Activated naive CD8-positive, alpha-beta T cell (primary cell): ENCODE measurements at regions not wholly inside any gene's neighbourhood (a gene's known extent, or its start where the extent isn't known, plus 50 kb on each side); places are given as distances from the start of the nearest gene placed in this dataset.

Experiments used
- H3K27ac Mint-ChIP-seq: one replicate; pipeline ENCODE4 v1.8.0; 2021; ENCODE audit warnings: mixed read lengths
- H3K27me3 Mint-ChIP-seq: one replicate; pipeline ENCODE4 v1.8.0; 2021; ENCODE audit warnings: mixed read lengths
- H3K36me3 Mint-ChIP-seq: one replicate; pipeline ENCODE4 v1.8.0; 2021; ENCODE audit warnings: mixed read lengths
- H3K4me1 Mint-ChIP-seq: one replicate; pipeline ENCODE4 v1.8.0; 2021; ENCODE audit warnings: low read depth, mixed read lengths
- H3K4me3 Mint-ChIP-seq: one replicate; pipeline ENCODE4 v1.8.0; 2021; ENCODE audit warnings: mild to moderate bottlenecking, mixed read lengths
- H3K9me3 Mint-ChIP-seq: one replicate; pipeline ENCODE4 v1.8.0; 2021; ENCODE audit warnings: low read depth, mixed read lengths

DNA sequence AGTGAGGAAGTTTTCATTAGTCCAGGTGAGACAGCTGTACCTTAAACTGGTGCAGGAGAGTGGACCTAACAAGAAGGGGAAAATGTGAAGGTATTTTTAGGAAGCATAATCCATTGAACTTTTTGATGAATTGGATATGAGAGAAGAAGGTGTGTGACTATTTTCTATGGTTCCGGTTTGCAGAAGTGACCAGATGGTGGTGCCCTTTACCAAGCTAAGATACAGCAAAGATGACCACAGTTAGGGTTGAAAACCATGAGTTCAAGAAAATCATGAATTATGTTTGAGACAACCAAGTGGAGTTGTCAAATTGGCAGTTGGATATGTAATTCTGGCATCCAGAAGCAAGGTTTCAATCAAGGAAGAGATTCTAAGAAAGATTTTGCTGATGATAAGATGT is 61.9 kb upstream of the NRSN1 start:
- no peaks in the 10 kb centered on the region for H3K9me3 Mint-ChIP-seq
- H3K27ac Mint-ChIP-seq = no peak overlapping the region

DNA sequence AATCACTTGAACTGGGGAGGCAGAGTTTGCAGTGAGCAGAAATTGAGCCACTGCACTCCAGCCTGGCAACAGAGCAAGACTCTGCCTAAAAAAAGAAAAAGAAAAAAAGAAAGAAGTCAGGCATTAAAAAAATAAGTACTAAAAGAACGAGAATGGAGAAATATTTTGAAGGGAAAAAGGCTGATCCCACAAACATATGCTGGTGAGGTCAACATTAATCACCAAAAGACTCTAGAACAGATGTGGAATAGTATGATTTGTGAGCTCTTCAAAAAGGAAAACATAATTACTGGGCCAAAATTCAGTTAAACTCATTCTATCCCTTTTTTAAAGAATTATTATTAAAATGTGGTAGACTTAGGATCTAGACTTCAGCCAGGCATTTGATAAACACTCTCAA is 61.2 kb upstream of the NRSN1 start:
- Mint-ChIP-seq H3K9me3 (no peaks in the 10 kb centered on the region), H3K27ac (no peak overlapping the region), H3K27me3 (peaks cover 5% of the 10 kb centered on the region), H3K4me1 (no peaks in the 10 kb centered on the region), H3K36me3 (no peaks in the 10 kb centered on the region), H3K4me3 (no peak overlapping the region)

More for the DNA sequence above, 61.9 kb upstream of the NRSN1 start:
- peaks cover 5% of the 10 kb centered on the region for H3K27me3 Mint-ChIP-seq
- H3K36me3 Mint-ChIP-seq = no peaks in the 10 kb centered on the region
- no peak overlapping the region for H3K4me3 Mint-ChIP-seq
- no peaks in the 10 kb centered on the region for H3K4me1 Mint-ChIP-seq

DNA sequence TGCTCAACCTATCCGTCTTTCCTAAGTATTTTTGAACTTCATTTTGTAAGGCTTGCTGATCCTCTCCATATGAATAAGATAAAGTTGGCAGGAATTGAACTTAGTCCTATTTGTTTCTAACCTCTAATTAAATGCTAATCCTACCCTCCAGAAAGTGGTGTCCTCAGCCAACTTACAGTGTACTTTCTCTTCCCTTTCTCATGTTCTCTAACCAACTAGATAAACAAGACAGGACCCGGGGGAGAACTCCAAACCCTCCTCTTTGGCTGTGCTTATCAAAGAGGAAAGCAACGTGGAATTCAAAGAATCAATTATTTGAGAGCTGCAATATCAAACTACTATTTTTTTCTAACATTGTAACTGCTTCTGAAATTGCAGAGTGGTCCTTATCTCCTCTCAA is 56.5 kb upstream of the NRSN1 start:
- no peaks in the 10 kb centered on the region for H3K36me3 Mint-ChIP-seq
- H3K27ac Mint-ChIP-seq = no peak overlapping the region
- no peaks in the 10 kb centered on the region for H3K9me3 Mint-ChIP-seq
- no peaks in the 10 kb centered on the region for H3K27me3 Mint-ChIP-seq
- no peaks in the 10 kb centered on the region for H3K4me1 Mint-ChIP-seq
- no peak overlapping the region for H3K4me3 Mint-ChIP-seq

DNA sequence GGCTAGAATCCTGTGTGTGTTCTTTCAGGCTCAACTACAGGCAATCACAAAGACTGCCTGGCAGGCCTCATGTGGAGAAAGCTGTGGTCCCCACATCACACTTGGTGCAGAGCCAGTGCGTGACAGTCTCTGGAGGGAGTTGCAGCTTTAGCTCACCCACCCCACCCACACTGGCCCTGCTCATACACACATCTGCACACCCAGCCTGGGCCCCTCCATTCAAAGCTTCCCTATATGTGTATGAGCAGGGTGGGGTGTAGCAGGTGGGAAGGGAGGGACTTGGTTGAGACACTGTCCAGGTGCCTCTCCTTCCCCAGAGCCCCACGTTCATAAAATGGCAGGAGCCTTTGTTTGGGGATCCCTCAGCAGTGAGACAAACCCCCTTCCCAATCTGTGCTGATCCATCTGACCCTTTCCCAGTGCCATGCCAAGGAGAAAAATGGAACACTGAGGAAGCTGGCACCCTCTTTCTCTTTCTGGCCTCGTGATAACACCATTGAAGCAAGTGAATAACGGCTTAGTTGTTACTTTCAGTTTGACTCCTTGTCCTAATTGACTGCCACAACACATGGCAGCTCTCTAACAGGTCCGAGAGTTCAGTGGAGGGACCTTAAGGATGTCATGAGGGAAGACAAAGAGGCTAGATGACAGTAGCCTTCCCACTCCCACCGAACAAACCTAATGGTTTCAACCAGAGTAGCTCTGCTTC is 53.8 kb upstream of the NRSN1 start:
- Mint-ChIP-seq H3K4me3 (no peak overlapping the region), H3K36me3 (no peaks in the 10 kb centered on the region), H3K27me3 (no peaks in the 10 kb centered on the region), H3K9me3 (no peaks in the 10 kb centered on the region), H3K4me1 (no peaks in the 10 kb centered on the region), H3K27ac (no peak overlapping the region)

DNA sequence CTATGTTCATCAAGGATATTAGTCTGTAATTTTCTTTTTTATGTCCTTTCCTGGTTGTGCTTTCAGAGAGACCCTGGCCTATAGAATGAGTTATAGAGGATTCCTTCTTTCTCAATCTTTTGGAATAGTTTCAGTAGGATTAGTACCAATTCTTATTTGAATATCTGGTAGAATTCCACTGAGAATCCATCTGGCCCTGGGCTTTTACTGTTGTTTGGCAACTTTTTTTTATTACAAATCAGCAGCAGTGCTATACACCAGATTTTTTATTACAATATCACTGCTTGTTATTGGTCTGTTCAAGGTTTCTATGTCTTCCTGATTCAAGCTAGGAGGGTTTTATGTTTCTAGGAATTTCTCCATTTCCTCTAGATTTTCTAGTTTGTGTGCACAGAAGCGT is 50.0 kb upstream of the NRSN1 start:
- no peak overlapping the region for H3K4me3 Mint-ChIP-seq
- no peaks in the 10 kb centered on the region for H3K36me3 Mint-ChIP-seq
- no peak overlapping the region for H3K27ac Mint-ChIP-seq
- no peaks in the 10 kb centered on the region for H3K9me3 Mint-ChIP-seq
- H3K4me1 Mint-ChIP-seq = no peaks in the 10 kb centered on the region
- H3K27me3 Mint-ChIP-seq = peaks cover 8% of the 10 kb centered on the region
